ENCODE measurements at regions not wholly inside any gene's neighbourhood (a gene's known extent, or its start where the extent isn't known, plus 50 kb on each side); places are given as distances from the start of the nearest gene placed in this dataset.

DNA sequence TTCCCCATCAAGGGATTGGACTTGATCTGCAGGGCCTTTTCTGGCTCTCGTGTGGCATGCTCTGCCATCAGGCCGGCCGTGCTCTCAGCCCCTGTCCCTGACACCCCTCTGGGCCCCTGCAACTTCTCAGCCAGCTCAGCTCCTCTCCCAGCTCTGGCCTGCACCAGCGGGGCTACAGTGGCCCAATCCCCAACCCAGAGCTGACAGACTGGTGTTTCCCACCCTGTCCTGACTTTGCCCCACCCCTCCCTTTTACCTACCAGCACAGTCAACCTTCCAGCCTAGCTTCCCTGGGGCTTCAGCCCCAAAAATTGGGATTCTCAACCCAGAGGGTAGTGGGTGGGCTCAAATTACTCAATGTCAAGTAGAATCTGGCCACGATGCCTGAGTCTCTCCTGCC, 149.3 kb downstream of the SYF2 start:
- in situ Hi-C loops (cut with MboI; ENCODE audit: low sequenced_read_pairs) = no loop called here

DNA sequence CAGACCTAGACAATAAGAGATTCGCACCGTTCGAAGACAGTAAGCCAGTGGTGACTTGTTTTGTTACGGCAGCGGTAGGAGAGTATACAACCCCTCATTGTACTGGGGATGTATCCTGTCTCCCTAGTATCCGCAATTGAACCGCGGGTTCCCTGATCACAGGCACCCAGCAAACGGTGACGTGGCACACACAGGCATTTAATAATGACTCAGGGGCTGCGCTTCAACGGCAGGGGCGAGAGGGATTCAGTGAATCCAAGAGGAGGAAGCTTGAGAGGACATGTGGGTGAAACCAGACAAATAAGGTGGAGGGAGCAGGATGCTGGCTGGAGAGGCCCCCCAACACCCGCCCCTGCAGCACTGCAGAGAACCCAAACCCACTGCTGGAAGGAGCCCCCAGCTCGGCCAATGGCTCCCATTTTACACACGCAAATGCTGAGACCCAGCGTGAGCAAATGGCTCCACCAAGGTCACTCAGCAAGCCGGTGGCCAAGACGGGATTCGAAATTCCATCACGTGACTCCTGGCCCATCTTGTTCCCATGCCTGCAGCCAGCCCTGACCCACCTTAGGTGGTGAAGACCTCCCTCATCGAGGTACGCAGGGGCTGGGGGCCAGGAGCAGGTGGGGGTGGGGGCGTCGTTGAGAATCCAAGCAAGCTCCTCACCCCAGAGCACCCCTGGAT, 149.9 kb downstream of the SYF2 start:
- in situ Hi-C loops (cut with MboI; ENCODE audit: low sequenced_read_pairs) = no loop called here

DNA sequence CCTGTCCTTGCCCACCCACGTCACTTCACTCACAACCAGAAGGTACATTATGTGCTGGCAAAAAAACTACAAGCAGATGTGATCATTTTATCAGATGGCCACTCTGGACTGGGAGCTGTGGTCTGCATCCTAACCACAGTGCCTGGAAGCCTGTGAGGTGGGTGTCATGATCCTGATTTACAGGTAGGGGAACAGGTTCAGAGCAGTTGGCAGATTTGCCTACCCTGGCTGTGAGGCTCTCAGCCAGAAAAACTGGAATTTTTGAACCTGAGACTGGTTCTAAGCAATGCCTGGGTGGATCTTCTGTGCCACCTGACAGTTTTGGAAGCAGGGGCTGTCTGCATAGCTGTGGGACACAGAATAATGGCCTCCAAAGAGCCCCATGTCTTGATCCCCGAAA, 150.8 kb downstream of the SYF2 start:
- in situ Hi-C loops (cut with MboI; ENCODE audit: low sequenced_read_pairs) = no loop called here

DNA sequence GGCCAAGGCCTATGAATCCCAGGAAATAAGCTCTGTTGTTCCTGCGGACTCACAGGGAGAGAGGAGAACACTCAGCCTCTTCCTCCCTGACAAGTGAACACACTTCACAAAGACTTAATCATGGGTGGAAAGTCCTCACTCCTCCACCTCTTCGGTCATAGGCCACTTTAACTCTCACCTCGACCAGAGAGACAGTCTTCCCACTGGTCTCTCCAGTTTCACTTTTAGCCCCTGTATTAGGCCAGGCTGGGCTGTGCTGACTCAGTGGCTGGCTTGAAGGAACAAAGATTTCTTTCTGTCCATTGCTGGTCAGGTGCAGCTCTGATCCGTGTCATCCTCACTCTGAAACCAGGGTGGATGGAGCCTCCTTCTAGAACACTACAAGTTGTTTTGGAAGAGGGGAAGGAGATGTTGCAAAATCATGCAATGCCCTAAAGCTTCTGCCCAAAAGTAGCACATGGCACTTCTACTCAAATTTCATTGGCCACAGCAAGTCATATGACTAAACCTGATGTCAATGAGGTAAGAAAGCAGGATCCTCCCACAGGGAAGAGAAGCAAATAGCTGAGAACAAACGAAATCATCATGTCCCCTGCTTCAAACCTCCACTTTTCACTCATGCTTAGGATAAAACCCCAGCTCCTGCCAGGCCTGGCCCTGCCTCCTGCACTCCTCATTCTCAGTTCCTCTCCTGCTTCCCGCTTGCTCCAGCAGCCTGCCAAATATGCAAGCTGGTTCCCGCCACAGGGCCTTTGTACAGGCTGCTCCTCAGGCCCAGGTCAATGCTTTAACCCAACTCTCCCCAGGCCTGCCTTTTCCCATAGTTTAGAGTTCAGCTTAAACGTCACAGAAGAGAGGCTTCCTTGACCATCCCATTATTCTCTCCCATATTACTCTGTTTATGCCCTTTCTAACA, 150.5 kb upstream of the RUNX3 start:
- in situ Hi-C loops (cut with MboI; ENCODE audit: low sequenced_read_pairs) = no loop called here

DNA sequence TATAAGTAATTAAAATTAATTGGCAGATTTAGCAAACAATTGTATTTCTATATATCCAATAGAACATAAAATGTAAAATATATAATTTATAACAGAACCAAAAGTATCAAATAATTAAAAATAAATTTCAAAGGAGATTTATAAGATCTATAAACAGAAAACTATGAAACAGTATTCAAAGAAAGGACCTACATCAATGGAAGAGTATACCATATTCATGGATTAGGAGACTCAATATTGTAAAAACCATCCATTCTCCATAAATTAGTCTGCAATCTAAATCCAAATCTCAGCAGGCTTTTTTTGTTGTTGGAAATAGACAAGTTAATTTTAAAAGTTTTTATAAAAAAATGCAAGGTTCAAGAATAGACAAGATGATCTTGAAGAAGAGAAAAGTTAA, 149.0 kb upstream of the RUNX3 start:
- in situ Hi-C loops (cut with MboI; ENCODE audit: low sequenced_read_pairs) = no loop called here

DNA sequence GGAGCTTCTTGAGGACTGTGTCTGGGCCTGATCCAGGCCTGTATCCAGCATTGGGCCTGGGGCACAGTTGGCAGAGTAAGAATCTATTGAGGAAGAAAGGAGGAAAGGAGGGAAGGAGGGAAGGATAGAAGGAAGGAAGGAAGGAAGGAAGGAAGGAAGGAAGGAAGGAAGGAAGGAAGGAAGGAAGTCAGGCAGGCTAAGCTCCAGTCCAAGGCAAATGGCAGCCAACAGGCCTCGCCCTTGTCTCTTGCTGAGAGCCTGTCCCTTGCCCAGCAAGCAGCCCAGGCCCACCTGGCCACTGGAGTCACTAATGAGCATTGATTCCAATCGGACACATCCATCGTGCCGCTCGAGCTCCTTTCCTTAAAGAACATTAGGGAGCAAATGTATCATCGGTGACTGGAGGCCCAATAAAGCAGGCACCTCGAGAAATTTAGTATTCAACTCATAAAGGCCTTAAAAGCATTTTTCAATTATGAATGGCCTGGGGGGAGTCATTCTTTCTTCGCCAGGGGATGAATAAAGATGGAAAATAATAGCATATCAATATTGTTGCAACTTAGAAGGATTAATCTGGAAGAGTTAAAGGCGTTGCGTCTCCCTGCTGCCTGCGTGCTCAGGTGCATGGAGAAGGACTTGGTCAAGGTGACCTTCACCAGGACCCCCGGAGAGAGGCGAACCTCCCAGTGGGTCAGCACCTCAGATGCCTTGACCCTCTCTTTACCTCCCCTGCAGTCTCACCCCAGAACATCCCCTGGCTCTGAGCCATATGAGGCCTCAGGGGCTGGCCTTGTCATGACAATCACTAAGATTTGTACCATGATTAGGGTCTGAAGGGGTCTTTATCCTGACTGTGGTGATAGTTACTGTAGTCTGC, 144.5 kb upstream of the RUNX3 start:
- in situ Hi-C loops (cut with MboI; ENCODE audit: low sequenced_read_pairs) = no loop called here

DNA sequence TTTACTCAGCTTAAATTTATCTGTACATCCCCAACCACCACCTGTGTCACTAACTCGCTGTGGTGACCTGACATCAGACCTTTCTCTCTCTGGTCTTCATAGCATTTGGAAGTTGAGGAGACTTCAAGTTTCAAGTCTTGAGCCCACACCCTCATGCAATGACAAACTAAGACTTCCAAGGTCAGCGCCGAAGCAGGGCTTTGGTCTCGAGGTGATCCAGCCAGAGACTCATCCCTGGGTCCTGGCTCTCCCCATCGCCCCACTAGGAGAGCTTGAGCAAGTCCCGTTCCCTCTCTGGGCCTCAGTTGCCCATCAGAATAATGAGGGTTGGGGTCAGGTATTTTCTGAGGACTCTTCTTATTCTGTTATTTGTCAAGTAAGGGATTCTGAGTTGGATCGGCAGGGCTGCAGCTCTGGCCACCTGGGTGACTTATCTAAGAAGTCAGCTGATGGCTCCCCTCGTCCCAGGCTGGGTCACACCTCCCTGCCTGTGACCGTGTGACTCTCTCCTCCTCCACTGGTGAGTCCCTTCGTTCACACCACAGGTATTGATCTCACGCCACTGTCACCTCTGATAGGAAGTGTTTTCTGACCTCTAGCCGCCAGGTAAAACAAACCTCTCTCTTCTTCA, 143.7 kb upstream of the RUNX3 start:
- in situ Hi-C loops (cut with MboI; ENCODE audit: low sequenced_read_pairs) = no loop called here

DNA sequence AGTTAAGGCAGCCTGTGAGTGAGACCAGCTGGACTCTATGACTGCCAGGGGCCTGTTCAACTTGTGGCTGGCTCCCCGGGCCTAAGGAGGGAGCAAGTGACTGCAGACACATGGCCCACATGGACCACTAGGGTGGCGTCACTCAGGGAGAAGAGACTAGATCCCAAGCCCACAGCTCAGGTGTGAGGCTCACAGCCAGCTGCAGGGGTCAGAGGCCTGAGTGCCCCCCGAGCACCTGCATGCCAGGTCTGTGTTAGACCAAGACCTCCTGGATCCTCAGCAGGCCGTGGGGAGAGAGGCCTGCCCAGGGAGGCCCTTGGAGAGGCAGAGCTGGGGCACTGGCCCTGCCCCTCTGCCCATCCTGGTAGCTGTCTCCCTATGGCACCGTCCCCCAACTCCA, 142.4 kb upstream of the RUNX3 start:
- in situ Hi-C loops (cut with MboI; ENCODE audit: low sequenced_read_pairs) = no loop called here

DNA sequence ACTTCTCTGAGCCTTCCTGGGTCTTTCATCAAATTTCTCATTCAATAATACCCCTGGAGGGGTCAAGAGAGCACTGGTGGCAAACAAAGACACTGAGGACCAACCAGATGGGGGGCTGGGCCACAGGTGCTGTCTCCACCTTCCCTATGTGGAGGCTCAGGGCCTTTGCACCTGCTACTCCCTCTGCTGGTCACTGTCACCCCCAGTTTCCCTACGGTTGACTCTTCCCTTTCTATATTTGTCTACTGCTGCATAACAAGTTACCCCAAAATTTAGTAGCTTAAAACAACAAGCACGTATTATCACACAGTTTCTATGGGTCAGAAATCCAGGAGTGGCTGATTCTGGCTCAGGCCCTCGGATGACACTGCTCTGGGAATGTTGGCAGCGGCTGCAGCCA, 138.8 kb upstream of the RUNX3 start:
- in situ Hi-C loops (cut with MboI; ENCODE audit: low sequenced_read_pairs) = no loop called here

DNA sequence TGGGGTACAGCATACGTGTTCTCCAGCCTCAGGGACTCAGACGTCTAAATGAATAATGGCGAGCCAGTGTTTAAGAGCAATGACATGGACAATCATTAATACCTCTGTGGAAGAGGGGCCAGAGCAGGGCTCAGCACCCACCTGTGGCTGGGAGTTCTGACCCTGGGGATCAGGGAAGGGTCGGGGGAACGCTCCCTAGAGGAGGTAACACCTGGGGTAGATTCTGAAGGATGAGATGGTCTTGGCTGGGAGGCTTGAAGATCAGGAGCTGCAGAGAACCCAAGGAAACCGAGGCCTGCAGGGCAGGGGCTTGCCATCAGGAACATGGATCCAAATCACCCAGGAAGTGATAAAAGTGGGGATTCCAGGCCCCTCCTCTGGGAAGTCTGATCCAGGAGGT, 138.2 kb upstream of the RUNX3 start:
- in situ Hi-C loops (cut with MboI; ENCODE audit: low sequenced_read_pairs) = no loop called here

DNA sequence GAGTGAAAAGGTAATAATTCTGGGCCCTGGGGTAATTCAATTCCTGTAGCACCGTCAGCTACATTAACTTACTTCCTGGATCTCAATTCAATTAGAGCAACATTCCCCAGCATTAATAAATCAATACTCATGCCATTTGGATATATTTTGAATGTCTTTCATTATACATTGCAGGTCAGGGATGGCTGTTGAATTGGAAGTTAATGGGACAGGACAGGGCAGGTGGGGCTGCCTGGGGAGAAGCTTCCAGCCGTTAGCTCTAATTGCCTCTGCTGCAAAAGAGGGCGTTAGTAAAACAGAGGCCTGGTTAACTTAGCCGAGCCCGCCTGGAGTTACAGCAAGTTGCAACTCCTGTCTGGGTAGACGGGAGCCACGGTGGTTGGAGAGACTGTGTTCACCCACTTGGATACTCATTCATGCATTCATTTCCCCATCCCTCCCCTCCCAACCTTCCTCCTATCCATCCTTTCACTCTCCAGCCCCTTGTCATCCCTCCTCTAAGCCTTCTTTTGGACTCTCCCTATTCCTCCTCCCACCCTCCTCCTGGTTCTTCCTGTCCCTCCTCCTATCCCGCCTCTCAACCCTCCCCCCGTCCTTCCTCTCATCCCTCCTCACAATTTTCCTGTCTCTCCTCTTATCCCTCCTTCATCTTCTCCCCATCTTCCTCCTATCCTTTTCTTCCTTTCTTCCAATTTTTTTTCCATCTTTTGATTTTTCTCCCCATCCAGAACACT, 137.6 kb upstream of the RUNX3 start:
- in situ Hi-C loops (cut with MboI; ENCODE audit: low sequenced_read_pairs) = no loop called here

DNA sequence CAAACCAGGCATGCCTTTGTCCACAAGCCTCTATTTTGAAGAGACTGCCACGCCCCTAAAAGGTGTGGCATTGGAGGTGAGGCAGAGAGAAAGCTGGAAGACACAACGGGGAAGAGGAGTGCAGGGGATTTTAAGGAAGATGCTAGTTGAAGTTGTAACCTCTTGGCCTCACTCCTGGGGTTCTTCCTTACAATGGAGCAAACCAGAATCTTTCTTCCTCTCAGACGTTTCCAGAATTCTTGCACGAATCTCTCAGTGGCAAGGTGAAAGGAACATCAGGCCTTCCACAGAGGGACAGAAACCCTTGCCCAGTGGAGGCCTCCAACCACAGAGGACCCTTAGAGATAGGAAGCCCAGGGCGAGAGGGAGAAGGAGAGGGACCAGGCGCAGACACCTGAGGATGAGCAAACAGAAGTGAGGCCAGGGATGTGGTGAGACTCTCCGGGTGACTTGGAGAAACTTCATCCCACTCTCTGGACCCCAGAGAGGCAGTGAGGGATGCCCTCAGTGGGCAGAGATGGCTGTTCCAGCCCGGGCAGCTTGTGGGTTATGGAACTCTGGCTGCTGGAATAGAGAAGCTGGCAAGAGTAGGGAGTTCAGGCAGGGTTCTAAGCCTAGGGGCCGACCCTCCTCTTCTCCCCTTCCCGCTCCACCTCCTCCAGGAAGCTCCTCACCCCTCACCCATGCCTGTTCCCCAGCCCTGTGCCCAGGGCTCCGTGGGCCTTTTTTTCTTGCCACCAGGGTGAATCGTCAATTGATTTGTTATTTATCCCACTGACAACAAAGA, 136.8 kb upstream of the RUNX3 start:
- in situ Hi-C loops (cut with MboI; ENCODE audit: low sequenced_read_pairs) = no loop called here

DNA sequence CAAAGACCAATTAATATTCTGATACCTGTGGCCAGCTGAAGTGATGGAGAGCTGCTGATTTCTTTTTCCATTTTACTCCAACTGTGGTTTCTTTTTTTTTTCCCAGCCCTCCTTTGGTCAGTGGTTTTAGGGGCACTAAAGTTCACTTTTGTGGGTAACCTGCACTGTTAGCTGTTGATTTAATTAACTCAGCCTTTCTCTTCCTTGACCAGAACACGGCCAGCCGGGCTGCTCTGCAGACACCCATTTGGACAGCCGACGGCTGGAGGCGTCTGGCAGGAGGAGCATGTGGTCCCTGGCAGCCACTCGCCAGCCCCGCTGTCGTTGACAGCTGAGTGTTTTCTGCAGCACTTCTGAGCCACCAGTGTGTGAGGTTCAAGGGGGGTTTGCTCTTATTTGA, 136.2 kb upstream of the RUNX3 start:
- in situ Hi-C loops (cut with MboI; ENCODE audit: low sequenced_read_pairs) = no loop called here

DNA sequence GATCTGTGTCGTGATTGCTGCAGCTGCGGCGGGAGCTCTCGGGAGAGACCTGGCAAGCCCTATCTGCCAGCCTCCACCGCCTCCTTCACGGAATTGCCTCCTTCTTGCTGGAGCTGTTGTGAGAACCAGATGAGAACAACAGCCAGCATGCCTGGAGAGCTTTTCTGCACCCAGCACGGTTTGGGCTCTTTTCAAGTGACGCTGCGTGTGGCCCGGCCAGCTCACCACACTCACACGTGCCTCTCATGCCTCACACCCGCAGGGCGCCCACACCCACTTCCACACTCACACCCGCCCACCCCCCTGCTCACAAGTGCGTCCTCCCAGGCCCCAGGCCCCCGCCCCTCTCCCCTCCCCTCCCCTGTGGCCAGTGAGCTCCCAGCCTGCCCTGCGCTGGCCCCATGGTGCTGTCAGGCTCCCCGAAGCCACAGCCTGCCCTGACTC, 135.7 kb upstream of the RUNX3 start:
- in situ Hi-C loops (cut with MboI; ENCODE audit: low sequenced_read_pairs) = no loop called here

DNA sequence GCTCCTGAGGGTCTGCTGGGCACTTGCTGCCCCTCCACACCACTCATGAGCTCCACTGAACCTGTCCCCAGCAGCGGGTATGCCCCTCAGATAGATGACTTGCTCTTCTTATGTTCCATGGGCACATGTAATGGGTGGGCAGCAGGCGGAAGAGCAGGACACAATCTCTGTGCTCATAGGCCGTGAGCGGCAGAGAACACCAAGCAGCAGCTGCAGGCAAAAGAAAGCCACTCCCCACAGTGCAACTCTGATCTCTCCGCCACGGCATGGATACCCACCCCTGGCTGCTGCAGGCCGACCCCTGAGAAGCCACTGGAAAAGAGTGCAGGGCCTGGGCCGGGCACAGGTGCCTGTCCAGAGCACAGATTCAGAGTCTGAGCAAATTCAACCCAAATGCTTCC, 135.2 kb upstream of the RUNX3 start:
- in situ Hi-C loops (cut with MboI; ENCODE audit: low sequenced_read_pairs) = no loop called here

DNA sequence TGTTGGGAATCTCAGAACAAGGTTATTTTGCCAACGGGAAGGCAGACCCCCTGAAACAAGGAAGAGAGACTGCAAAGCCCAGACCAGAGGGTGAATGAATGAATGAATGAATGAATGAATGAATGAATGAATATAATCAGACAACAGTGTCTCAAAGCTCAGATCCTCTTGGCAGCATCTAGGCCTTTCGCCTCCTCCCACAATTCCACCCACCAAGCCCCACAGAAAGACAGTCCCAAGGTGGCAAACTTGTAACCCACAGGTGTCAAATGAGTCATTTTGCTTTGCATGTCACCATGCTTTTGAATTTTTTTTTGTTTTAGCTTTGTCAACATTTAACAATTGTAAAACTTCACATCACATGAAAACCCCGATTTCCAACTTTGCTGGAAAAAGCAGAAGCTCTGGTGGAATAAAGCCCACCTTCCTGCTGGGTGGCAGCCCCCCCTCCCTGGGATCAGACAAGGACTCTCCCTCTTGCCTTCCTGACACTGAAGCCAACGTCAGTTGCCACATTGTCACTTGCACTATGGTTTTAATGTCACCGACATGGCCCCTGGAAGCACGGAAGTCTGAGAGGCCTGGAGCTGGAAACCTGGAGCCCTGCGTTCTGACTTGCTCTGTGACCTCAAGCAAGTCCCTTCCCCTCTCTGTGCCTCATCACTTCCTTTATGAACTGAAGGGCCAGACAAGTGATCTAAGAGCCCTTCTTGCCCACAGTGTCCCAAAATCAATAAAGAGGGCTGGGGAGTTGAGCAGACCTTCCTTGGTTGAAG, 134.6 kb upstream of the RUNX3 start:
- in situ Hi-C loops (cut with MboI; ENCODE audit: low sequenced_read_pairs) = no loop called here

DNA sequence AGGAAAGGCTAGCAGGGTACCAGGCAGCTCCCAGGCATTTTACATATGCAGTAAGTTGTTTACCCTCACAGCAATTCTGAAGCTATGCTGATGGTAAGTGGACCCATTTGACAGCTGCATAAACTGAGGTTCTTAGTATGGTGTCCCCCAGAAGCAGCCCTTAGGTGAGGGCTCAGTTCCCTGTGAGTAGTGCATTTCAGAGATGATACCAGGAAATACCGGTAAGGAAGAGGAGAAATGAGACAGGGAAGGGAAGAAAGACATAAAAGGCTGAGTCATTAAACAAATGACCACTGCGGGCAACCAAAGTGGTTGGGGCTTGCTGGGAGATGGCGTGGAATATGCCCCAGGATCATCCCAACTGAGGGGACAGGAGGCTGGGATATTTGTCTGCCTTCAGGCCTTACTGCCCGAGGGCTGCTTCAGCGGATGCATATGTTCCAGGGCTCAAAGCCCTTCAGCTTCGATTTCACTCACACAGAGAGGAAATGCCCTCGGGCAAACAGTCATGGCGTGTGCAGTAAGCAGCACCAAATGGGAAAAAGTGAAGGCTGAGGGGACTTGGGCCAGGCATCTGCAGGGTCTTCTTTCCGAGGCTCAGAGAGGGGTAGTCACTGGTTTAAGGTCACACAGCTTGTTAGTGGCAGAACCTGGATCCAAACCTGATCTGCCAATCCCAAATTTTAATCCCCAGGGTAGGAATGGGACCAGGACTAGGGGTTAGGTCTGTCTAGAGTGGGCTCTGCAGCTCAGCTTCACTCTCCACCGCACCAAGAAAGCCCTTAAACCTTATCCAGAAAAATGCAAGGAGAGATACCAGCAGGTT, 133.7 kb upstream of the RUNX3 start:
- in situ Hi-C loops (cut with MboI; ENCODE audit: low sequenced_read_pairs) = no loop called here
